AG09319 (cell line): ENCODE measurements at regions not wholly inside any gene's neighbourhood (a gene's known extent, or its start where the extent isn't known, plus 50 kb on each side); places are given as distances from the start of the nearest gene placed in this dataset.
"Not testable (repeated sequence)": the region's sequence is repeated elsewhere in the genome, so short reads cannot be mapped to it uniquely, and the experiment has no call there.

Experiments
- DNase-seq: peaks from one replicate; pipeline ENCODE4 v3.0.0-alpha.2; 2010; ENCODE audit warnings: low read depth; ENCODE audit errors: extremely low read depth
- TF ChIP-seq, protein P1 (sequence below): IDR thresholded peaks from 2 replicates; pipeline ENCODE4 v1.5.1; 2011; ENCODE audit warnings: low read depth, mild to moderate bottlenecking, inconsistent platforms, low read length, moderate library complexity

DNA sequence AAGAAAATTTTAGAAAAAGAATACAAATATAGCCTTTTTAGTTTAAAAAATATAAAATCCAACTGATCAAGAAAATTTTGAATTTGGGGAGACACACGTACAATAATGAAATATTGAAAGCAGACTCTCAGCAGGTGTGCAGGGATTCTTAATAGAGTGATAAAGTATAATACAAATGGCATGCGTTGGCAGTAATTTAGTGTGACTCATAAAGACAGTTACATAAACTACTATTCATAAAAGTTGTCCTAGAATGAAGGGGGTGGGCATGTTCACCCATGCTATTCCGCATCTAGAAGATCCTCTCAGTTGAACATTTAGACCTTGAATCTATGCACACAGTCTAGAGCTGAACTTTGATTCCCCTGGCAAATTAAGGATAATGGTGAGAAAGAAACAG is 200.4 kb upstream of the AVPR1A start:
- DNase-seq: no peak
- TF ChIP-seq, protein P1, sequence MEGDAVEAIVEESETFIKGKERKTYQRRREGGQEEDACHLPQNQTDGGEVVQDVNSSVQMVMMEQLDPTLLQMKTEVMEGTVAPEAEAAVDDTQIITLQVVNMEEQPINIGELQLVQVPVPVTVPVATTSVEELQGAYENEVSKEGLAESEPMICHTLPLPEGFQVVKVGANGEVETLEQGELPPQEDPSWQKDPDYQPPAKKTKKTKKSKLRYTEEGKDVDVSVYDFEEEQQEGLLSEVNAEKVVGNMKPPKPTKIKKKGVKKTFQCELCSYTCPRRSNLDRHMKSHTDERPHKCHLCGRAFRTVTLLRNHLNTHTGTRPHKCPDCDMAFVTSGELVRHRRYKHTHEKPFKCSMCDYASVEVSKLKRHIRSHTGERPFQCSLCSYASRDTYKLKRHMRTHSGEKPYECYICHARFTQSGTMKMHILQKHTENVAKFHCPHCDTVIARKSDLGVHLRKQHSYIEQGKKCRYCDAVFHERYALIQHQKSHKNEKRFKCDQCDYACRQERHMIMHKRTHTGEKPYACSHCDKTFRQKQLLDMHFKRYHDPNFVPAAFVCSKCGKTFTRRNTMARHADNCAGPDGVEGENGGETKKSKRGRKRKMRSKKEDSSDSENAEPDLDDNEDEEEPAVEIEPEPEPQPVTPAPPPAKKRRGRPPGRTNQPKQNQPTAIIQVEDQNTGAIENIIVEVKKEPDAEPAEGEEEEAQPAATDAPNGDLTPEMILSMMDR: no peak

DNA sequence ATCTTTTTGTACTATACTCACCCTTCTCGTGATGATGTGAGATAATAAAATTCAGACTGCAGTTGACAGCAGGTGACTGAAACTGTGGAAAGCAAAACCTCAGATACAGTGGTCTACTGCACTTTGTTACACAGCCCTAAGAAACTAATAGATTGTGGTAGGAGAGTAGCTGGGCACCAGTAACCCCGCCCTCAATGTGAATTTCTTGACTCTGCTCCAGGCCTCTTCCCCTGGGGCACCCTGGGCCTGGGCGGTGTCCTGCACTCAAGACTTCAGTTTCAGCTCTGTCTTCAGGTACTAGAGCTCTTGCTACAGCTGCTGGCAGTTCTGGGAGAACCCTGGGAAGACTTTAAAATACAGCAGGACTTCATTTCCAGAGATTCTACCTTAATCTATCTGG is 197.6 kb upstream of the AVPR1A start:
- DNase-seq: no peak
- TF ChIP-seq, protein P1: no peak

DNA sequence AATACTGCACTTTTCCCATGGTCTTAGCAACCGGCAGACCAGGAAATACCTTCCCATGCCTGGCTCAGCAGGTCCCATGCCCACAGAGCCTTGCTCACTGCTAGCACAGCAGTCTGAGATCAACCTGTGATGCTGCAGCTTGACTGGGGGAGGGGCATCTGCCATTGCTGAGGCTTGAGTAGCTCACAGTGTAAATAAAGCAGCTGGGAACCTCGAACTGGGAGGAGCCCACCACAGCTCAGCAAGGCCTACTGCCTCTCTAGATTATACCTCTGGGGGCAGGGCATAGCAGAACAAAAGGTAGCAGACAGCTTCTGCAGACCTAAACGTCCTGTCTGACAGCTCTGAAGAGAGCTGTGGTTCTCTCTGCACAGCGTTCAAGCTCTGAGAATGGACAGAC is 186.2 kb upstream of the AVPR1A start:
- DNase-seq: not testable (repeated sequence)

DNA sequence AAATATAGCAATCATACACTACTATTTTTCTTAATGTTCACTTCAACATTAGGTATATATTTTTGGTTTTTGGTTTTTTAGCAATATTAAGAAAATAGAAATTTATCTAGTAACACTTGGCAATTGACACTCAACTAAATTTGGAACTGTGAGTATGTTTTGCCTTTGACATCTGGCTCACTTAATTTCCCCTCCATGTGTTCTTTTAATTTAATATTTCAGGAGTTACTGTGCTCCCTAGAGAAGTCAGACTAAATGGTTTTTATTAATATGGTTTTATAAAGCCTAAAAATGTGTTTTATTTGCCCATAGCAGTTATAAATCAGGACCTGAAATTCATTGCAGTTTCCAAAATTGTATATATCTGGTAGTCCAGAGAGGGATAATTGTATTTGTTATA is 175.3 kb upstream of the AVPR1A start:
- TF ChIP-seq, protein P1: no peak
- DNase-seq: no peak

DNA sequence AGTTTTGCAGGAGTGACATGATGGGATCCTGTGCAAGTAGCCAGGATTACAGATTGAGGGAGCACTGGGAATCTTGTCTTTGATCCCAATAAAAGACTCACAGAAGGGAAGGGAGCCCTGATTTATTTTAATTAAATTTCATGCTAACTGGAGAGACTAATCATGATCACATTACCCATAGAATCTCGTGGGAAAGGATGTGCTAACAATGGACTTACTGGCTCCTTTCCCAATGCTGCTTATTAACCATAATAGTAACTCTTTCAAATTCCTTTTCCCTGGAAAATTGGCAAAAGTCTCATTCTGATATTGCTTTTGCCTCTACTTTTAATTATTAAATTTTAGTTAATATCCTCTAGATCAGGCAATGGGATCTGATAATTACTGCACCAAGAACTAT is 174.8 kb upstream of the AVPR1A start:
- TF ChIP-seq, protein P1: no peak
- DNase-seq: no peak

DNA sequence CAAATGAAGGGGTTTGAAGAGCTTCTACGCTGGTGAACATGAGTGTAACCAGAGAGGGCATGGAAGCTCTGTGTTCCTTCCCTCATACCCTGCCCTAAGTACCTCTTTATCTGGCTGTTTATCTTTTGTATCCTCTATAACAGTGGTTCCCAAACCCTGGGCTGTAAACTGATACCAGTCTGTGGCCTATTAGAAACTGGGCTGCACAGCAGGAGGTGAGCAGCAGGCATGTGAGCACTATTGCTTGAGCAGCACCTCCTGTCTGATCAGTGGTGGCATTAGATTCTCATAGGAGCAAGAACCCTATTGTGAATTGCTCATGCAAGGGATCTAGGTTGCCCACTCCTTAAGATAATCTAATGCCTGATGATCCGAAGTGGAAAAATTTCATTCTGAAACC is 172.9 kb upstream of the AVPR1A start:
- TF ChIP-seq, protein P1: no peak
- no peak for DNase-seq

DNA sequence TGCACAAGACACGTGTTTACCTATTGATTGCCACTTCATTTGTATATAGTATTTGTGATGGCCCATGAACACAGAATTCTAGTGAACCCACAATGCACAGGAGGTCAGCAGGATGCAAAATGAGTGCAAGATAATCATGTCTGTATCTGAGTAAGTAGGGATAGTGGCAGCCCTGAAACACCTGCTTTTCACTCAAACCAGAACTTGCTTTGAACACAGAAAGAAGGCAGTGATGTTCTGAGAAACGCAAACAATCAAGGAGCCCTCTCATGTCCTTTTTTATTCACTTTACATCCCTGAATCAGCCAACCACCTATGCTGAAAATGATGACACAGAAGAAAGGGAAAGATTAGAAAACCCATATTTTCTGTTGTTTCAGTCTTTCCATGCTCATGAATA is 170.4 kb upstream of the AVPR1A start:
- no peak for DNase-seq
- TF ChIP-seq, protein P1: no peak

DNA sequence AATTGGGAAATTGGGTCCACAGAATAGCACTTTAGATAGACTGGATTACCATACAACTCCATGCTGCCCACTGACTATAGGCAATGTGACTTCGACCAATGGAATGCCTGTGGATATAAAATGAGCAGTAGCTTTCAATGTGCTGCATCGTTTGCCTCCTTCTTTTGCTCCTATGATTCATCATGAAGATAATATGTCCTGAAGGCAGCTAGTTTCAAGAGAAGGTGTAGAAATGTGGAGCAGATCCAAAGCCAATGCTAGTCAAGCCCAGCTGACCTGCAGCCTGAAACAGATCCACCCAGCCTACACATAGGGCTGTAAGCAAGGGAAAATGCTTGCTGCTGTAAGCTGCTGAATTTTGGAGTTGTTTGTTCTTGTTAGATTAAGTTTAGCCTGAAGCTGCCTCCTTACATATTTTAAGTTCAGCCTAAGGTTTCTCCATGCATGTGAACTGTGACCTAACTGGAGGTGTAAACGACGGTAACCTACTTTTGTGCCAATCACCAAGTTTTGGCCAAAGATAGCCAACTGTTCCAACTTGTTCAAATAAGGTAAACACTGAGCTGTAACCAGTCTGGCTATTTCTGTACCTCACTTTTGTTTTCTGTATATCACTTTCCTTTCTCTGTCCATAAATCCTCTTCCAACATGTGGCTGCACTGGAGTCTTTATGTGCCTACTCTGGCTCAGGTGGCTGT is 169.1 kb upstream of the AVPR1A start:
- no peak for DNase-seq
- TF ChIP-seq, protein P1: no peak
